ENCODE measurements at regions not wholly inside any gene's neighbourhood (a gene's known extent, or its start where the extent isn't known, plus 50 kb on each side); places are given as distances from the start of the nearest gene placed in this dataset.

DNA sequence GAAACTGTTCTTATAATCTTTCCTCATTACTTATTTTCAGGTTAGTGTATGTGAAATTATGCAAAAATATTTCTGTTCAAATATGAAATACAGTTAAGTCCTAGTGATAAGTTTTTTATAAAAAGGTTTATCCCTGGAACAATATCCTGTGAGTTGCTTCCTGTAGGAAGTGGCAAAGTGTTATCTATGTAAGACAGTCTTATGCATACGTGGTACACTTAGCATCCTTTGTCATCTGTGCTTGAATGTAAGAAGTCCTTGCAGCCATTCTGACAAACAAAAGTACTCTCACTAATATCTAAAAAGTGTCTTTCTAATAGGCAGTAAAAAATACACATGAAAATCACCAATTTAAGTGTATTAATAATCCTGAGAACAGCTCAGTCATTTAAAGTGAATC, 372.5 kb upstream of the BCHE start:
- TF ChIP-seq EZH2 (IDR thresholded peaks at IDR 0.05; ENCODE audit: insufficient read depth, poor library complexity, severe bottlenecking) (no peak), EZH2phosphoT487 (IDR thresholded peaks at IDR 0.05; ENCODE audit: insufficient read depth, low read depth) (no peak)
